AG10803 (cell line): ENCODE measurements at regions not wholly inside any gene's neighbourhood (a gene's known extent, or its start where the extent isn't known, plus 50 kb on each side); places are given as distances from the start of the nearest gene placed in this dataset.
"Not testable (repeated sequence)": the region's sequence is repeated elsewhere in the genome, so short reads cannot be mapped to it uniquely, and the experiment has no call there.

Source experiments
- DNase-seq: peaks from one replicate; pipeline ENCODE4 v3.0.0; 2010; ENCODE audit warnings: low read depth
- H3K4me3 ChIP-seq: 2 replicates; pipeline ENCODE4 v1.5.1; 2011; ENCODE audit warnings: mild to moderate bottlenecking, low read length, control low read depth
- CTCF ChIP-seq: conservative IDR thresholded peaks from 2 replicates; pipeline ENCODE4 v1.5.1; 2011; ENCODE audit warnings: mild to moderate bottlenecking, low read length, control low read depth, inconsistent platforms

GRCh38 chr1:244327533-244327932, 124.2 kb downstream of the ADSS2 start:
- no peak for DNase-seq
- no peak for TF ChIP-seq CTCF
- H3K4me3 ChIP-seq, result no peak overlapping the region

- no peak for DNase-seq
- H3K4me3 ChIP-seq, result no peak overlapping the region
- no peak for TF ChIP-seq CTCF
Observed at GRCh38 chr1:244328476-244328875, 123.2 kb downstream of the ADSS2 start.

- DNase-seq, result peak; percentile 66
- no peak for TF ChIP-seq CTCF
- no peak overlapping the region for H3K4me3 ChIP-seq
Observed at GRCh38 chr1:244329591-244330317, 122.0 kb downstream of the ADSS2 start.

GRCh38 chr1:244330318-244330625, 121.4 kb downstream of the ADSS2 start:
- H3K4me3 ChIP-seq, result no peak overlapping the region
- no peak for TF ChIP-seq CTCF
- no peak for DNase-seq

GRCh38 chr1:244332761-244333160, 118.9 kb downstream of the ADSS2 start:
- H3K4me3 ChIP-seq, DNase-seq: not testable (repeated sequence)

- not testable (repeated sequence) for DNase-seq, H3K4me3 ChIP-seq
Observed at GRCh38 chr1:244334315-244334714, 117.4 kb downstream of the ADSS2 start.

GRCh38 chr1:244334842-244335241, 116.9 kb downstream of the ADSS2 start:
- not testable (repeated sequence) for DNase-seq, H3K4me3 ChIP-seq

GRCh38 chr1:244335456-244335855, 116.3 kb downstream of the ADSS2 start:
- no peak for DNase-seq
- no peak for TF ChIP-seq CTCF
- no peak overlapping the region for H3K4me3 ChIP-seq

- no peak overlapping the region for H3K4me3 ChIP-seq
- no peak for DNase-seq
- TF ChIP-seq CTCF, result no peak
Observed at GRCh38 chr1:244336232-244336899, 115.3 kb downstream of the ADSS2 start.
